Progenitor cell of endocrine pancreas (in vitro differentiated cells): ENCODE measurements at regions not wholly inside any gene's neighbourhood (a gene's known extent, or its start where the extent isn't known, plus 50 kb on each side); places are given as distances from the start of the nearest gene placed in this dataset.

Experiments
- DNase-seq: peaks from one replicate; pipeline ENCODE4 v3.0.0; 2021; ENCODE audit warnings: low spot score; ENCODE audit not compliant: unreplicated experiment
- H3K27ac Mint-ChIP-seq: 2 replicates; pipeline ENCODE4 v1.8.0; 2021; ENCODE audit warnings: mild to moderate bottlenecking, moderate library complexity, mixed read lengths
- H3K27me3 Mint-ChIP-seq: 2 replicates; pipeline ENCODE4 v1.8.0; 2021; ENCODE audit warnings: mixed read lengths
- H3K36me3 Mint-ChIP-seq: 2 replicates; pipeline ENCODE4 v1.8.0; 2022; ENCODE audit warnings: mixed read lengths; ENCODE audit not compliant: insufficient read depth
- H3K4me1 Mint-ChIP-seq: 2 replicates; pipeline ENCODE4 v1.8.0; 2021; ENCODE audit warnings: low read depth, mixed read lengths
- H3K4me3 Mint-ChIP-seq: 2 replicates; pipeline ENCODE4 v1.8.0; 2021; ENCODE audit warnings: low read depth, mild to moderate bottlenecking, moderate library complexity, mixed read lengths
- H3K9me3 Mint-ChIP-seq: 2 replicates; pipeline ENCODE4 v1.8.0; 2021; ENCODE audit warnings: low read depth, mixed read lengths
- CTCF ChIP-seq: fragments of 200-600 bp; sonication (generic); IDR thresholded peaks from one replicate; pipeline ENCODE4 v1.5.0; 2021; ENCODE audit warnings: antibody characterized with exemption, mild to moderate bottlenecking; ENCODE audit not compliant: unreplicated experiment

- Mint-ChIP-seq H3K36me3 (no peaks in the 10 kb centered on the region), H3K27me3 (no peaks in the 10 kb centered on the region), H3K27ac (no peak overlapping the region), H3K4me3 (no peak overlapping the region), H3K9me3 (peaks cover 11% of the 10 kb centered on the region), H3K4me1 (no peaks in the 10 kb centered on the region)
- TF ChIP-seq CTCF: no peak
- no peak for DNase-seq
Observed at GRCh38 chr1:219381396-219381795, 207.7 kb downstream of the LYPLAL1 start.

GRCh38 chr1:219380463-219380862 is 206.8 kb downstream of the LYPLAL1 start:
- Mint-ChIP-seq H3K9me3 (peaks cover 11% of the 10 kb centered on the region), H3K36me3 (no peaks in the 10 kb centered on the region), H3K27me3 (no peaks in the 10 kb centered on the region), H3K4me3 (no peak overlapping the region), H3K27ac (no peak overlapping the region), H3K4me1 (no peaks in the 10 kb centered on the region)
- TF ChIP-seq CTCF: no peak
- DNase-seq: no peak

- Mint-ChIP-seq H3K4me1 (peaks cover 1% of the 10 kb centered on the region), H3K4me3 (no peak overlapping the region), H3K27me3 (no peaks in the 10 kb centered on the region), H3K27ac (peak overlapping the region; percentile 11), H3K36me3 (no peaks in the 10 kb centered on the region), H3K9me3 (peaks cover 11% of the 10 kb centered on the region)
- no peak for DNase-seq
- TF ChIP-seq CTCF: no peak
Observed at GRCh38 chr1:219379691-219380090, 206.0 kb downstream of the LYPLAL1 start.

GRCh38 chr1:219374636-219375035 is 201.0 kb downstream of the LYPLAL1 start:
- peaks cover 6% of the 10 kb centered on the region for H3K4me1 Mint-ChIP-seq
- TF ChIP-seq CTCF: no peak
- no peaks in the 10 kb centered on the region for H3K36me3 Mint-ChIP-seq
- H3K27me3 Mint-ChIP-seq: no peaks in the 10 kb centered on the region
- H3K27ac Mint-ChIP-seq: no peak overlapping the region
- H3K9me3 Mint-ChIP-seq: peaks cover 4% of the 10 kb centered on the region
- H3K4me3 Mint-ChIP-seq: no peak overlapping the region
- DNase-seq: no peak

- no peaks in the 10 kb centered on the region for H3K36me3 Mint-ChIP-seq
- no peak for DNase-seq
- H3K4me1 Mint-ChIP-seq: peaks cover 6% of the 10 kb centered on the region
- peaks cover 4% of the 10 kb centered on the region for H3K9me3 Mint-ChIP-seq
- TF ChIP-seq CTCF: no peak
- H3K27me3 Mint-ChIP-seq: no peaks in the 10 kb centered on the region
- H3K4me3 Mint-ChIP-seq: no peak overlapping the region
- no peak overlapping the region for H3K27ac Mint-ChIP-seq
Observed at GRCh38 chr1:219374046-219374566, 200.4 kb downstream of the LYPLAL1 start.
